HepG2 (cell line): ENCODE measurements at regions not wholly inside any gene's neighbourhood (a gene's known extent, or its start where the extent isn't known, plus 50 kb on each side); places are given as distances from the start of the nearest gene placed in this dataset.

ENCODE experiments used
- ATAC-seq: fragments of 200-7000 bp; cut with Tn5 transposase; 3 replicates; pipeline ENCODE4 v1.9.1; 2020; ENCODE audit warnings: mild to moderate bottlenecking, moderate library complexity
- BruUV-seq: library from RNA; stranded (reverse); fragments of 400-500 nt; replicated peaks from 2 replicates; lab custom pipeline; 2021; lab: Mats Ljungman, UMichigan
- CTCF ChIA-PET: fragments of 300-600 bp; formaldehyde crosslinking; extraction: SDS; loops from one replicate; lab custom pipeline; 2021; ENCODE audit warnings: low total read pairs, inconsistent platforms, low intra/inter-chr PET ratio; lab: Yijun Ruan, JAX
- POLR2A ChIA-PET: fragments of 350-600 bp; sonication (Branson Sonifier 250); formaldehyde crosslinking; loops from one replicate; lab custom pipeline; 2020; ENCODE audit warnings: antibody characterized with exemption, inconsistent platforms; lab: Yijun Ruan, JAX
- DNase-seq: peaks from one replicate; pipeline ENCODE4 v3.0.0-alpha.2; 2015; ENCODE audit warnings: low spot score
- FAIRE-seq: peaks from 3 replicates; lab custom pipeline; 2011; peaks lifted over from hg19 to GRCh38; lab: Jason Lieb, UNC
- H2AFZ ChIP-seq: one replicate; pipeline ENCODE4 v1.6.1; 2011; ENCODE audit warnings: low read length, inconsistent platforms
- H3K27ac ChIP-seq: fragments of 300-600 bp; 3 replicates; pipeline ENCODE4 v1.8.0; 2011; ENCODE audit warnings: mixed run types, mild to moderate bottlenecking, mixed read lengths, low read length, inconsistent platforms; ENCODE audit not compliant: insufficient read depth; ENCODE audit errors: extremely low read length
- H3K27me3 ChIP-seq, 2 experiments: fragments of 200-600 bp in 1 of 2; 2 replicates in 1 of 2; 3 replicates in 1 of 2; pipeline versions ENCODE4 v1.6.0 to v1.8.0; 2011; ENCODE audit warnings: low read length in 2 of 2, mild to moderate bottlenecking in 2 of 2, moderate library complexity in 2 of 2, inconsistent platforms in 1 of 2; ENCODE audit not compliant: insufficient read depth in 2 of 2, control insufficient read depth in 1 of 2
- H3K36me3 ChIP-seq, 2 experiments: fragments of 200-600 bp in 1 of 2; replicated peaks in 1 of 2; 2 replicates in 1 of 2; 3 replicates in 1 of 2; pipeline versions ENCODE4 v1.5.1 to v1.8.0; 2011; ENCODE audit warnings: low read length in 2 of 2, inconsistent platforms in 1 of 2; ENCODE audit not compliant: insufficient read depth in 2 of 2, control insufficient read depth in 1 of 2
- H3K4me1 ChIP-seq: 2 replicates; pipeline ENCODE4 v1.5.1; 2012; ENCODE audit warnings: low read length, inconsistent platforms; ENCODE audit not compliant: insufficient read depth
- H3K4me2 ChIP-seq: 2 replicates; pipeline ENCODE4 v1.6.0; 2011; ENCODE audit warnings: low read depth, low read length, inconsistent platforms
- H3K4me3 ChIP-seq, 3 experiments: fragments of 200-600 bp in 1 of 3; sonication (generic), shearing (Covaris generic) in 1 of 3; replicated peaks in 1 of 3; 2 replicates each; pipeline ENCODE4 v1.5.1; 2011 to 2016; ENCODE audit warnings: low read length in 3 of 3, inconsistent platforms in 2 of 3, low read depth in 2 of 3, mild to moderate bottlenecking in 2 of 3, control low read depth in 1 of 3, mixed read lengths in 1 of 3; ENCODE audit not compliant: insufficient read depth in 1 of 3
- H3K79me2 ChIP-seq: one replicate; pipeline ENCODE4 v1.6.1; 2011; ENCODE audit warnings: low read length, inconsistent platforms; ENCODE audit not compliant: insufficient read depth
- H3K9ac ChIP-seq: 2 replicates; pipeline ENCODE4 v1.6.0; 2011; ENCODE audit warnings: mild to moderate bottlenecking, low read depth, low read length, inconsistent platforms; ENCODE audit not compliant: insufficient read depth
- H3K9me3 ChIP-seq: 2 replicates; pipeline ENCODE4 v1.5.1; 2012; ENCODE audit warnings: mild to moderate bottlenecking, low read length
- H4K20me1 ChIP-seq: 2 replicates; pipeline ENCODE4 v1.6.0; 2011; ENCODE audit warnings: inconsistent platforms, mild to moderate bottlenecking, low read length, moderate library complexity; ENCODE audit not compliant: insufficient read depth
- MZF1 ChIP-seq: sonication (generic); formaldehyde crosslinking; IDR thresholded peaks from 2 replicates; pipeline ENCODE4 v1.8.1; 2023; ENCODE audit warnings: mild to moderate bottlenecking, missing genetic modification reagents, borderline replicate concordance
- PAX8 ChIP-seq: sonication (generic); formaldehyde crosslinking; IDR thresholded peaks from 2 replicates; pipeline ENCODE4 v1.8.0; 2022; ENCODE audit warnings: mild to moderate bottlenecking, missing genetic modification reagents, borderline replicate concordance
- PRMT3 ChIP-seq: sonication (generic); formaldehyde crosslinking; IDR thresholded peaks from 2 replicates; pipeline ENCODE4 v1.8.1; 2022; ENCODE audit warnings: low read depth, mild to moderate bottlenecking, moderate library complexity, missing genetic modification reagents, borderline replicate concordance
- SATB2 ChIP-seq: sonication (generic); formaldehyde crosslinking; IDR thresholded peaks from 2 replicates; pipeline ENCODE4 v1.5.0; 2020; ENCODE audit warnings: missing genetic modification reagents
- TARDBP ChIP-seq: sonication (generic); formaldehyde crosslinking; IDR thresholded peaks from 2 replicates; pipeline ENCODE4 v1.8.0; 2022; ENCODE audit warnings: mild to moderate bottlenecking, missing genetic modification reagents
- ZNF230 ChIP-seq: sonication (generic); formaldehyde crosslinking; IDR thresholded peaks from 2 replicates; pipeline ENCODE4 v1.4.0; 2020; ENCODE audit warnings: mild to moderate bottlenecking, missing genetic modification reagents
- ZNF572 ChIP-seq: sonication (generic); formaldehyde crosslinking; IDR thresholded peaks from 2 replicates; pipeline ENCODE4 v1.5.1; 2020; ENCODE audit warnings: mild to moderate bottlenecking, missing genetic modification reagents
- ZNF749 ChIP-seq: sonication (generic); formaldehyde crosslinking; IDR thresholded peaks from 2 replicates; pipeline ENCODE4 v1.8.0; 2022; ENCODE audit warnings: mild to moderate bottlenecking, missing genetic modification reagents, moderate library complexity, borderline replicate concordance
- WGBS: methylation state at CpG from one replicate; pipeline ENCODE4 v1.1.6; 2017; ENCODE audit warnings: low lambda C conversion rate; 5-methylcytosine and 5-hydroxymethylcytosine counted together
- in situ Hi-C: cut with HindIII; loops from 2 replicates; pipeline ENCODE4 v1.10.0; 2017; ENCODE audit warnings: low pct_unique_long_range_greater_than_20kb; ENCODE audit not compliant: extremely low pct_ligation_motif_present
- intact Hi-C: fragments of 100-400 bp; cut with micrococcal nuclease; formaldehyde crosslinking; loops from one replicate; pipeline ENCODE4 v1.10.0; 2022; ENCODE audit not compliant: unreplicated experiment
- TF ChIP-seq, protein P1 (sequence below), 2 experiments: fragments of 450-650 bp in 1 of 2; sonication (generic) in 1 of 2; formaldehyde crosslinking; IDR thresholded peaks; 2 replicates each; pipeline versions ENCODE4 v1.5.0 to v1.8.0; 2020 to 2022; ENCODE audit warnings: mild to moderate bottlenecking in 1 of 2, missing genetic modification reagents in 1 of 2
- TF ChIP-seq, protein P2 (sequence below): sonication (generic); formaldehyde crosslinking; IDR thresholded peaks from 2 replicates; pipeline ENCODE4 v1.4.0; 2020; ENCODE audit warnings: missing genetic modification reagents, mild to moderate bottlenecking, borderline replicate concordance
- TF ChIP-seq, protein P3 (sequence below): sonication (generic); formaldehyde crosslinking; IDR thresholded peaks from 2 replicates; pipeline ENCODE4 v1.4.0; 2020; ENCODE audit warnings: missing genetic modification reagents
- TF ChIP-seq, protein P4 (sequence below): sonication (generic); formaldehyde crosslinking; IDR thresholded peaks from 2 replicates; pipeline ENCODE4 v1.4.0; 2020; ENCODE audit warnings: missing genetic modification reagents, borderline replicate concordance

DNA sequence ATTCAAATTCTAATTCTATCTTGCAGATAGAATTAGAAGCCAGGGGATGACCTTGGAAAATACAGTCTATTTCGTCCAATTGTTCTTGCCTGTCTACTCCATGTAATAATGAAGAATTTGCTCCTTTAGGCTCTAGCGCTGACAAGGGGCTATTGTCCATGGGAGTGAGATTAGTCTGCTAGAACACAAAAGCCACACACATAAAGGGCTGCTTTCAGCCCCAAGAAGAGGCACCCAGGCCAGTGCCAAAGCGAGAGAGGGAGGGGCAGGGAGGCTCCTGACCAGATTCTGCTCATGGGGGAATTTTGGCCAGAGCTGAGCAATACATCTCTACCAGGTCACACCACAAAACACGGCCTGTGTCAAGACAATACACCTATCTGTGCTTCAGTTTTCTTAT, 1306.9 kb downstream of the UQCRFS1 start:
- CTCF ChIA-PET: no interaction called here
- 16% methylated on average over 4 of the region's 4 CpGs for WGBS
- H2AFZ ChIP-seq: no peak overlapping the region
- H4K20me1 ChIP-seq: no peaks in the 10 kb centered on the region
- intact Hi-C loops: no loop called here
- H3K9me3 ChIP-seq: peaks cover 89% of the 10 kb centered on the region
- BruUV-seq: no TSS peak
- no peaks in the 10 kb centered on the region for H3K36me3 ChIP-seq
- H3K4me2 ChIP-seq: no peak overlapping the region
- H3K27me3 ChIP-seq: no peaks in the 10 kb centered on the region
- DNase-seq (no peak), FAIRE-seq (no peak), ATAC-seq (no peak)
- in situ Hi-C loops: no loop called here
- H3K4me1 ChIP-seq: no peaks in the 10 kb centered on the region
- H3K4me3 ChIP-seq: no peak overlapping the region
- POLR2A ChIA-PET: no interaction called here
- H3K27ac ChIP-seq: no peak overlapping the region
- H3K79me2 ChIP-seq: no peaks in the 10 kb centered on the region
- H3K9ac ChIP-seq: no peak overlapping the region
- no peak for TF ChIP-seq TARDBP (CRISPR knock-in tag)
- TF ChIP-seq PAX8 (CRISPR knock-in tag): no peak
- TF ChIP-seq, protein P1, sequence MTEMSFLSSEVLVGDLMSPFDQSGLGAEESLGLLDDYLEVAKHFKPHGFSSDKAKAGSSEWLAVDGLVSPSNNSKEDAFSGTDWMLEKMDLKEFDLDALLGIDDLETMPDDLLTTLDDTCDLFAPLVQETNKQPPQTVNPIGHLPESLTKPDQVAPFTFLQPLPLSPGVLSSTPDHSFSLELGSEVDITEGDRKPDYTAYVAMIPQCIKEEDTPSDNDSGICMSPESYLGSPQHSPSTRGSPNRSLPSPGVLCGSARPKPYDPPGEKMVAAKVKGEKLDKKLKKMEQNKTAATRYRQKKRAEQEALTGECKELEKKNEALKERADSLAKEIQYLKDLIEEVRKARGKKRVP (CRISPR knock-in tag; IDR thresholded peaks at IDR 0.05): no peak
- no peak for TF ChIP-seq ZNF749 (CRISPR knock-in tag)
- TF ChIP-seq, protein P2, sequence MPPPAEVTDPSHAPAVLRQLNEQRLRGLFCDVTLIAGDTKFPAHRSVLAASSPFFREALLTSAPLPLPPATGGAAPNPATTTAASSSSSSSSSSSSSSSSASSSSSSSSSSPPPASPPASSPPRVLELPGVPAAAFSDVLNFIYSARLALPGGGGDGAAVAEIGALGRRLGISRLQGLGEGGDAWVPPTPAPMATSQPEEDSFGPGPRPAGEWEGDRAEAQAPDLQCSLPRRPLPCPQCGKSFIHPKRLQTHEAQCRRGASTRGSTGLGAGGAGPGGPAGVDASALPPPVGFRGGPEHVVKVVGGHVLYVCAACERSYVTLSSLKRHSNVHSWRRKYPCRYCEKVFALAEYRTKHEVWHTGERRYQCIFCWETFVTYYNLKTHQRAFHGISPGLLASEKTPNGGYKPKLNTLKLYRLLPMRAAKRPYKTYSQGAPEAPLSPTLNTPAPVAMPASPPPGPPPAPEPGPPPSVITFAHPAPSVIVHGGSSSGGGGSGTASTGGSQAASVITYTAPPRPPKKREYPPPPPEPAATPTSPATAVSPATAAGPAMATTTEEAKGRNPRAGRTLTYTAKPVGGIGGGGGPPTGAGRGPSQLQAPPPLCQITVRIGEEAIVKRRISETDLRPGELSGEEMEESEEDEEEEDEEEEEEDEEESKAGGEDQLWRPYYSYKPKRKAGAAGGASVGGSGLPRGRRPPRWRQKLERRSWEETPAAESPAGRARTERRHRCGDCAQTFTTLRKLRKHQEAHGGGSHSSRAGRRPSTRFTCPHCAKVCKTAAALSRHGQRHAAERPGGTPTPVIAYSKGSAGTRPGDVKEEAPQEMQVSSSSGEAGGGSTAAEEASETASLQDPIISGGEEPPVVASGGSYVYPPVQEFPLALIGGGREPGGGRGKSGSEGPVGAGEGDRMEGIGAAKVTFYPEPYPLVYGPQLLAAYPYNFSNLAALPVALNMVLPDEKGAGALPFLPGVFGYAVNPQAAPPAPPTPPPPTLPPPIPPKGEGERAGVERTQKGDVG (CRISPR knock-in tag): no peak
- TF ChIP-seq, protein P3, sequence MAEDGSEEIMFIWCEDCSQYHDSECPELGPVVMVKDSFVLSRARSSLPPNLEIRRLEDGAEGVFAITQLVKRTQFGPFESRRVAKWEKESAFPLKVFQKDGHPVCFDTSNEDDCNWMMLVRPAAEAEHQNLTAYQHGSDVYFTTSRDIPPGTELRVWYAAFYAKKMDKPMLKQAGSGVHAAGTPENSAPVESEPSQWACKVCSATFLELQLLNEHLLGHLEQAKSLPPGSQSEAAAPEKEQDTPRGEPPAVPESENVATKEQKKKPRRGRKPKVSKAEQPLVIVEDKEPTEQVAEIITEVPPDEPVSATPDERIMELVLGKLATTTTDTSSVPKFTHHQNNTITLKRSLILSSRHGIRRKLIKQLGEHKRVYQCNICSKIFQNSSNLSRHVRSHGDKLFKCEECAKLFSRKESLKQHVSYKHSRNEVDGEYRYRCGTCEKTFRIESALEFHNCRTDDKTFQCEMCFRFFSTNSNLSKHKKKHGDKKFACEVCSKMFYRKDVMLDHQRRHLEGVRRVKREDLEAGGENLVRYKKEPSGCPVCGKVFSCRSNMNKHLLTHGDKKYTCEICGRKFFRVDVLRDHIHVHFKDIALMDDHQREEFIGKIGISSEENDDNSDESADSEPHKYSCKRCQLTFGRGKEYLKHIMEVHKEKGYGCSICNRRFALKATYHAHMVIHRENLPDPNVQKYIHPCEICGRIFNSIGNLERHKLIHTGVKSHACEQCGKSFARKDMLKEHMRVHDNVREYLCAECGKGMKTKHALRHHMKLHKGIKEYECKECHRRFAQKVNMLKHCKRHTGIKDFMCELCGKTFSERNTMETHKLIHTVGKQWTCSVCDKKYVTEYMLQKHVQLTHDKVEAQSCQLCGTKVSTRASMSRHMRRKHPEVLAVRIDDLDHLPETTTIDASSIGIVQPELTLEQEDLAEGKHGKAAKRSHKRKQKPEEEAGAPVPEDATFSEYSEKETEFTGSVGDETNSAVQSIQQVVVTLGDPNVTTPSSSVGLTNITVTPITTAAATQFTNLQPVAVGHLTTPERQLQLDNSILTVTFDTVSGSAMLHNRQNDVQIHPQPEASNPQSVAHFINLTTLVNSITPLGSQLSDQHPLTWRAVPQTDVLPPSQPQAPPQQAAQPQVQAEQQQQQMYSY: no peak
- TF ChIP-seq, protein P4, sequence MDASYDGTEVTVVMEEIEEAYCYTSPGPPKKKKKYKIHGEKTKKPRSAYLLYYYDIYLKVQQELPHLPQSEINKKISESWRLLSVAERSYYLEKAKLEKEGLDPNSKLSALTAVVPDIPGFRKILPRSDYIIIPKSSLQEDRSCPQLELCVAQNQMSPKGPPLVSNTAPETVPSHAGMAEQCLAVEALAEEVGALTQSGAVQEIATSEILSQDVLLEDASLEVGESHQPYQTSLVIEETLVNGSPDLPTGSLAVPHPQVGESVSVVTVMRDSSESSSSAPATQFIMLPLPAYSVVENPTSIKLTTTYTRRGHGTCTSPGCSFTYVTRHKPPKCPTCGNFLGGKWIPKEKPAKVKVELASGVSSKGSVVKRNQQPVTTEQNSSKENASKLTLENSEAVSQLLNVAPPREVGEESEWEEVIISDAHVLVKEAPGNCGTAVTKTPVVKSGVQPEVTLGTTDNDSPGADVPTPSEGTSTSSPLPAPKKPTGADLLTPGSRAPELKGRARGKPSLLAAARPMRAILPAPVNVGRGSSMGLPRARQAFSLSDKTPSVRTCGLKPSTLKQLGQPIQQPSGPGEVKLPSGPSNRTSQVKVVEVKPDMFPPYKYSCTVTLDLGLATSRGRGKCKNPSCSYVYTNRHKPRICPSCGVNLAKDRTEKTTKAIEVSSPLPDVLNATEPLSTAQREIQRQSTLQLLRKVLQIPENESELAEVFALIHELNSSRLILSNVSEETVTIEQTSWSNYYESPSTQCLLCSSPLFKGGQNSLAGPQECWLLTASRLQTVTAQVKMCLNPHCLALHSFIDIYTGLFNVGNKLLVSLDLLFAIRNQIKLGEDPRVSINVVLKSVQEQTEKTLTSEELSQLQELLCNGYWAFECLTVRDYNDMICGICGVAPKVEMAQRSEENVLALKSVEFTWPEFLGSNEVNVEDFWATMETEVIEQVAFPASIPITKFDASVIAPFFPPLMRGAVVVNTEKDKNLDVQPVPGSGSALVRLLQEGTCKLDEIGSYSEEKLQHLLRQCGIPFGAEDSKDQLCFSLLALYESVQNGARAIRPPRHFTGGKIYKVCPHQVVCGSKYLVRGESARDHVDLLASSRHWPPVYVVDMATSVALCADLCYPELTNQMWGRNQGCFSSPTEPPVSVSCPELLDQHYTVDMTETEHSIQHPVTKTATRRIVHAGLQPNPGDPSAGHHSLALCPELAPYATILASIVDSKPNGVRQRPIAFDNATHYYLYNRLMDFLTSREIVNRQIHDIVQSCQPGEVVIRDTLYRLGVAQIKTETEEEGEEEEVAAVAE: no peak
- TF ChIP-seq MZF1 (CRISPR knock-in tag): no peak
- TF ChIP-seq ZNF572 (CRISPR knock-in tag): no peak
- TF ChIP-seq SATB2 (CRISPR knock-in tag): no peak
- no peak for TF ChIP-seq PRMT3 (CRISPR knock-in tag)
- TF ChIP-seq ZNF230 (CRISPR knock-in tag): no peak
